ENCODE measurements at regions not wholly inside any gene's neighbourhood (a gene's known extent, or its start where the extent isn't known, plus 50 kb on each side); places are given as distances from the start of the nearest gene placed in this dataset.

GRCh38 chr6:92538275-92538674 lies 881.1 kb downstream of the EPHA7 start:
- Histone ChIP-seq H2AFZ (ENCODE audit: low read depth, low read length) (no peak overlapping the region), H3K27ac (ENCODE audit: low read length) (no peak overlapping the region)
- TF ChIP-seq CTCF (IDR thresholded peaks at IDR 0.05; ENCODE audit: low read depth, low read length) (no peak), EZH2phosphoT487 (IDR thresholded peaks at IDR 0.05; ENCODE audit: low read depth) (no peak)

DNA sequence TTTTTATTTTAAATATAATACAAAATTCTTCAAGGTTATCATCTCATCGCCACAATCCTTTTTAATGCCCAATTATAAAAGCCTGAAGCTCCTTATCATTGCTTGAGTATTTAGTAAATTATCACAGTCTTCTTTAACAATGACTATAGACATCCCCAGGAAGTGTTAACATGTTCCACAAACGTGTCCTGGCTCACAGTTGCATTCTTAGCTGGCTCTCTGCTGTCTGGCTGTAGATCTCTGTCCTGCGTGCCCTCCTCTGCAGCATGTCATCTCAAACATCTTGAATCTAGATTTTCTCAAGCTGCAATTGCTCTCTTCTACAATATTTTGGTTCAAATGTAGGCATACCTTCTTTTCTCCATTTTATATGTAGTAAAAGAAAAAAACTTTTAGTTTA lies 885.2 kb downstream of the EPHA7 start:
- no peak for TF ChIP-seq EZH2phosphoT487 (IDR thresholded peaks at IDR 0.05; ENCODE audit: low read depth)
- TF ChIP-seq CTCF (IDR thresholded peaks at IDR 0.05; ENCODE audit: low read depth, low read length), result no peak
- no peaks in the 10 kb centered on the region for H3K79me2 ChIP-seq (ENCODE audit: low read length)
- H3K4me3 ChIP-seq (ENCODE audit: low read length), result no peak overlapping the region
- H2AFZ ChIP-seq (ENCODE audit: low read depth, low read length), result no peak overlapping the region
- H3K36me3 ChIP-seq (replicated peaks; ENCODE audit: low read depth, low read length), result no peaks in the 10 kb centered on the region
- no peaks in the 10 kb centered on the region for H3K27me3 ChIP-seq (ENCODE audit: low read depth, low read length)
- no peaks in the 10 kb centered on the region for H4K20me1 ChIP-seq (ENCODE audit: insufficient read depth, low read length)
- no peak overlapping the region for H3K27ac ChIP-seq (ENCODE audit: low read length)
- H3K9ac ChIP-seq (ENCODE audit: low read length), result no peak overlapping the region
- no peaks in the 10 kb centered on the region for H3K4me1 ChIP-seq (ENCODE audit: low read length)
- no peaks in the 10 kb centered on the region for H3K9me3 ChIP-seq (ENCODE audit: insufficient read depth, low read length)
- H3K4me2 ChIP-seq (ENCODE audit: low read length), result no peak overlapping the region

More at GRCh38 chr6:92538275-92538674, 881.1 kb downstream of the EPHA7 start:
- Histone ChIP-seq H3K79me2 (ENCODE audit: low read length) (no peaks in the 10 kb centered on the region), H4K20me1 (ENCODE audit: insufficient read depth, low read length) (no peaks in the 10 kb centered on the region), H3K9me3 (ENCODE audit: insufficient read depth, low read length) (no peaks in the 10 kb centered on the region), H3K36me3 (replicated peaks; ENCODE audit: low read depth, low read length) (no peaks in the 10 kb centered on the region), H3K27me3 (ENCODE audit: low read depth, low read length) (no peaks in the 10 kb centered on the region), H3K4me1 (ENCODE audit: low read length) (no peaks in the 10 kb centered on the region), H3K4me2 (ENCODE audit: low read length) (no peak overlapping the region), H3K4me3 (ENCODE audit: low read length) (no peak overlapping the region), H3K9ac (ENCODE audit: low read length) (no peak overlapping the region)

- Histone ChIP-seq H2AFZ (ENCODE audit: low read depth, low read length) (no peak overlapping the region), H3K27me3 (ENCODE audit: low read depth, low read length) (no peaks in the 10 kb centered on the region), H3K79me2 (ENCODE audit: low read length) (no peaks in the 10 kb centered on the region), H3K9ac (ENCODE audit: low read length) (no peak overlapping the region), H3K36me3 (replicated peaks; ENCODE audit: low read depth, low read length) (no peaks in the 10 kb centered on the region), H4K20me1 (ENCODE audit: insufficient read depth, low read length) (no peaks in the 10 kb centered on the region), H3K4me3 (ENCODE audit: low read length) (no peak overlapping the region), H3K27ac (ENCODE audit: low read length) (no peak overlapping the region), H3K4me1 (ENCODE audit: low read length) (no peaks in the 10 kb centered on the region), H3K4me2 (ENCODE audit: low read length) (no peak overlapping the region), H3K9me3 (ENCODE audit: insufficient read depth, low read length) (no peaks in the 10 kb centered on the region)
- TF ChIP-seq EZH2phosphoT487 (IDR thresholded peaks at IDR 0.05; ENCODE audit: low read depth) (no peak), CTCF (IDR thresholded peaks at IDR 0.05; ENCODE audit: low read depth, low read length) (no peak)
Measured at GRCh38 chr6:92522589-92522988, 896.8 kb downstream of the EPHA7 start.

DNA sequence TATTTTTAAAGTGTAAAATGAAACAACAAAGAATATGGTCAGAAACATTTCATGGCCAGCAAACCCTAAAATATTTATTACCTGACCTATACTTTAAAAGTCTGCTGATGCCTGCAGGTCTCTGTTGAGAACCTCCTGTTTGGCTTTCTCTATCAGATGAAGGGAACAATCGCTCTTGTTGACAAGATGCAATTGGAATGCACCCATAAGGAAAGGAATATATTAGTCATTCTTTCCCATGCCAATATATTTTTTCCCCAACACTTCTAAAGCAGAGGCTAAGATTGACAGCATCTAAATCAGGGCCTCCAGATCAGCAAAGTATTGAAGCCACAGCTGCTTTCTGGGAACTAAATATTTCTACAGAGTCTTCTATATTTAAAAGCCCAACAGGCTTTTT lies 897.8 kb downstream of the EPHA7 start:
- Histone ChIP-seq H3K27me3 (ENCODE audit: low read depth, low read length) (no peaks in the 10 kb centered on the region), H3K4me1 (ENCODE audit: low read length) (no peaks in the 10 kb centered on the region), H3K4me3 (ENCODE audit: low read length) (no peak overlapping the region), H4K20me1 (ENCODE audit: insufficient read depth, low read length) (no peaks in the 10 kb centered on the region), H3K9me3 (ENCODE audit: insufficient read depth, low read length) (no peaks in the 10 kb centered on the region), H3K36me3 (replicated peaks; ENCODE audit: low read depth, low read length) (no peaks in the 10 kb centered on the region), H3K79me2 (ENCODE audit: low read length) (no peaks in the 10 kb centered on the region), H3K9ac (ENCODE audit: low read length) (no peak overlapping the region), H3K27ac (ENCODE audit: low read length) (no peak overlapping the region), H3K4me2 (ENCODE audit: low read length) (no peak overlapping the region), H2AFZ (ENCODE audit: low read depth, low read length) (no peak overlapping the region)
- TF ChIP-seq CTCF (IDR thresholded peaks at IDR 0.05; ENCODE audit: low read depth, low read length) (no peak), EZH2phosphoT487 (IDR thresholded peaks at IDR 0.05; ENCODE audit: low read depth) (no peak)

Data from OCI-LY3 (cell line).